ENCODE measurements at regions not wholly inside any gene's neighbourhood (a gene's known extent, or its start where the extent isn't known, plus 50 kb on each side); places are given as distances from the start of the nearest gene placed in this dataset.
"Not testable (repeated sequence)": the region's sequence is repeated elsewhere in the genome, so short reads cannot be mapped to it uniquely, and the experiment has no call there.

DNA sequence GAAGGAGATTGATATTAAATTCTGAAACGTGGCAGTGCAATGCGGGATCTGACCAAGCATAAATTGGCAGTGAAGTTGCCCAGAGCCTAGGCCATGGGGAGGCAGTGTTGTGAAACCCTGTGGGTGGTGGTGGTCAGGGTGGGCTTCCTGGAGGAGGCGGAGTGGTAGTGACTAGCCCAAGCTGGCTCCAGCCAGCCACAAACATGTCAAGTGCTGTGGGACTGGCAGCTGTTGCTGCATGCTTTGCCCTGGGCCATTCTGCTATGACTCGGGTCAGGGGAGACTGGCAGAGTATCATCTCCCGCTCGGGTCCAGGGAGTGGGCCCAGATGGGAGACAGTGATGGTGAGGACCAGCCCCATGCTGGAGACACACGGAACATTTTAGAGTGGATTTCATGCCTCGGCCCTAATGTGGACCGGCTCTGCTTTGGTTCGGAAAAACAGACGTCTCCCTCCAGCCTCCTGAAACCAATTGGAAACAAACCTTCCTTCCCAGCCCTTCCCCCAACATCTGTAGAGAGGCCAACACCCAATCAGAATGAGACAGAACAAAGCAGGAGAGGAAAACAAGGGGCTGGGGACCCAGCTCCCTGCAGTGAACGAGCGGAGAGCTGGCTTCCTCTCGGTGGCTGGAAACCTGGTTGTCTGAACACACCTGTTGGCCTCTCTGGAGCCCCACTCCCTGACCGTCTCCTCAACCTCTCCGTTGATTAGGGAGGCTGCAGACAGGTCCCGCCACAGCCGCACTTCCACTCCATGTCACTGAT lies 58.2 kb downstream of the TMEM270 start:
- TF ChIP-seq, protein P1, sequence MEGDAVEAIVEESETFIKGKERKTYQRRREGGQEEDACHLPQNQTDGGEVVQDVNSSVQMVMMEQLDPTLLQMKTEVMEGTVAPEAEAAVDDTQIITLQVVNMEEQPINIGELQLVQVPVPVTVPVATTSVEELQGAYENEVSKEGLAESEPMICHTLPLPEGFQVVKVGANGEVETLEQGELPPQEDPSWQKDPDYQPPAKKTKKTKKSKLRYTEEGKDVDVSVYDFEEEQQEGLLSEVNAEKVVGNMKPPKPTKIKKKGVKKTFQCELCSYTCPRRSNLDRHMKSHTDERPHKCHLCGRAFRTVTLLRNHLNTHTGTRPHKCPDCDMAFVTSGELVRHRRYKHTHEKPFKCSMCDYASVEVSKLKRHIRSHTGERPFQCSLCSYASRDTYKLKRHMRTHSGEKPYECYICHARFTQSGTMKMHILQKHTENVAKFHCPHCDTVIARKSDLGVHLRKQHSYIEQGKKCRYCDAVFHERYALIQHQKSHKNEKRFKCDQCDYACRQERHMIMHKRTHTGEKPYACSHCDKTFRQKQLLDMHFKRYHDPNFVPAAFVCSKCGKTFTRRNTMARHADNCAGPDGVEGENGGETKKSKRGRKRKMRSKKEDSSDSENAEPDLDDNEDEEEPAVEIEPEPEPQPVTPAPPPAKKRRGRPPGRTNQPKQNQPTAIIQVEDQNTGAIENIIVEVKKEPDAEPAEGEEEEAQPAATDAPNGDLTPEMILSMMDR (IDR thresholded peaks at IDR 0.05) = no peak

GRCh38 chr7:73919694-73920375 lies 58.9 kb downstream of the TMEM270 start:
- Histone ChIP-seq H3K9ac (ENCODE audit: low read depth in 2 of 2, low read length in 2 of 2) (no peak overlapping the region), H3K27ac (no peak overlapping the region), H3K36me3 (no peaks in the 10 kb centered on the region), H3K4me1 (no peaks in the 10 kb centered on the region), H3K4me3 (no peak overlapping the region), H3K9me3 (no peaks in the 10 kb centered on the region), H3K27me3 (no peaks in the 10 kb centered on the region)
- TF ChIP-seq, protein P1 (IDR thresholded peaks at IDR 0.05) = no peak
- intact Hi-C loops (cut with DNase I) = no loop called here
- DNase-seq = no peak

More for the DNA sequence above, 58.2 kb downstream of the TMEM270 start:
- Histone ChIP-seq H3K36me3 (no peaks in the 10 kb centered on the region), H3K27ac (no peak overlapping the region), H3K4me3 (no peak overlapping the region), H3K9me3 (no peaks in the 10 kb centered on the region), H3K4me1 (no peaks in the 10 kb centered on the region), H3K27me3 (no peaks in the 10 kb centered on the region), H3K9ac (ENCODE audit: low read depth in 2 of 2, low read length in 2 of 2) (no peak overlapping the region)
- intact Hi-C loops (cut with DNase I) = no loop called here
- DNase-seq = no peak

- no peak overlapping the region for H3K27ac ChIP-seq
- no peaks in the 10 kb centered on the region for H3K4me1 ChIP-seq
- no peak for DNase-seq
- H3K27me3 ChIP-seq = no peaks in the 10 kb centered on the region
- intact Hi-C loops (cut with DNase I) = no loop called here
- no peak overlapping the region for H3K9ac ChIP-seq (ENCODE audit: low read depth in 2 of 2, low read length in 2 of 2)
- H3K36me3 ChIP-seq = no peaks in the 10 kb centered on the region
- TF ChIP-seq, protein P1 (IDR thresholded peaks at IDR 0.05) = no peak
- no peak overlapping the region for H3K4me3 ChIP-seq
- no peaks in the 10 kb centered on the region for H3K9me3 ChIP-seq
Observed at GRCh38 chr7:73920406-73921134, 59.6 kb downstream of the TMEM270 start.

DNA sequence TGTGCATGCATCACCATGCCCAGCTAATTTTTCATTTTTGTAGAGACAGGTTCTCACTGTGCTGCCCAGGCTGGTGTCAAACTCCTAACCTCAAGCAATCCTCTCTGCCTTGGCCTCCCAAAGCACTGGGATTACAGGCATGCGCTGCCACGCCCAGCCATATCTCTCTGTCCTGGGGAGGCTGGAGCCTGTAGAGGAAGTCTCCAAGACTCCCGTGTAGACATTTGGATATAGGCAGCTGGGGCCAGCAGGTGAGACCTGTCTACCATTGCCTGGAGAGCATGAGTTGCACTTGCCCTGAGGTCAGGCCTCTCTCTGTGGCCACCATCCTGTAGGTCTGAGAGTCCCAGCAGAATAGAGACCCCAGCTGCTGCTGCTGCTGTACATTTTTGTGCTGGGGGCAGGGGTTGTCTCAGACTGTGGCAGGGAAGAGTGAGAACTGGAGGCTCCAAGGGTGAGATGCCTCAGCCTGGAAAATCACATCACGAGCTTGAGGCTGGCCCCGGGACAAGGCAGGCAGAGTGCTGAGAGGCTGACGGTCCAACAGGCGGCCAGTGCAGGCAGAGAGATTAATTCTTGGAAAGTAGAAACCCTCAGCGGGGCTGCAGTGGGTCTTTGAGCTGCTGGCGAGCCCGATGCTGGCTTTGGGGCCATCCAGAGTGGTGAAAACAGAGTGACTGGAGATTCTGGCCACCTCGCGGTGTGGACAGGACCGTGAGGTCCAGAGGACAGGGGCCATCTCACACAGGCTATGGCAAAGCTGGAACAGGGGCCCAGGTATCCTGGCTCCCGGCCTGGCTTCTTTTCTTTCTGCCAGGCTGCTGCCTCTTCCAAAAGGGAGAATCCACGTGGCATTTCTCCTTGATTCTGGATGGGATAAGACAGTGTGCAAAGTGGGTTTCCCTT lies 60.9 kb downstream of the TMEM270 start:
- Histone ChIP-seq H3K9ac (ENCODE audit: low read depth in 2 of 2, low read length in 2 of 2) (no peak overlapping the region), H3K27ac (no peak overlapping the region), H3K9me3 (no peaks in the 10 kb centered on the region), H3K27me3 (no peaks in the 10 kb centered on the region), H3K4me3 (no peak overlapping the region), H3K4me1 (no peaks in the 10 kb centered on the region), H3K36me3 (no peaks in the 10 kb centered on the region)
- intact Hi-C loops (cut with DNase I) = no loop called here
- no peak for DNase-seq
- TF ChIP-seq, protein P1 (IDR thresholded peaks at IDR 0.05) = no peak

GRCh38 chr7:73928644-73929043 lies 67.7 kb downstream of the TMEM270 start:
- H3K36me3 ChIP-seq; H3K9ac ChIP-seq (ENCODE audit: low read depth in 2 of 2, low read length in 2 of 2); DNase-seq; H3K9me3 ChIP-seq; H3K4me1 ChIP-seq; H3K27ac ChIP-seq; H3K4me3 ChIP-seq; H3K27me3 ChIP-seq; intact Hi-C loops (cut with DNase I): not testable (repeated sequence)

All from colonic mucosa (tissue), 4 donors.